ENCODE measurements at regions not wholly inside any gene's neighbourhood (a gene's known extent, or its start where the extent isn't known, plus 50 kb on each side); places are given as distances from the start of the nearest gene placed in this dataset.
"Not testable (repeated sequence)": the region's sequence is repeated elsewhere in the genome, so short reads cannot be mapped to it uniquely, and the experiment has no call there.

GRCh38 chr2:155651851-155652250, 680.7 kb downstream of the NR4A2 start:
- no peak for FAIRE-seq

DNA sequence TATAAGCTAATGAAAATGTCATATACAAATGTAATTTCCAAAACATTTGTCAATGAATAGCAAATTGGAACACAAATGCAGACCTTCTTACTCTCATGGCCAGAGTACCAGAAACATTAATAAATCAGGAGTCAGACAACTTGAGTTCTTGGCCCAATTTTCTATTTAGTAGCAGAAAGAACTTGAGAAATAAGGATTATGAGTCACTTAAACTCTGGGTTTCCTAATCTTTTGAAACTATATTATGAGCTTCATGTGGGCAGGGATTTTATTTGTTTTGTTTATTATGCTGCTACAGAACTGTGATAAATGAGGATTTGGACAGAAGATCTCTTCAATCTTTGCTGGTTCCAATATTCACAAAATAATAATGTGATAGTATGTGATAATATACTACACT, 686.7 kb downstream of the NR4A2 start:
- no peak for FAIRE-seq

DNA sequence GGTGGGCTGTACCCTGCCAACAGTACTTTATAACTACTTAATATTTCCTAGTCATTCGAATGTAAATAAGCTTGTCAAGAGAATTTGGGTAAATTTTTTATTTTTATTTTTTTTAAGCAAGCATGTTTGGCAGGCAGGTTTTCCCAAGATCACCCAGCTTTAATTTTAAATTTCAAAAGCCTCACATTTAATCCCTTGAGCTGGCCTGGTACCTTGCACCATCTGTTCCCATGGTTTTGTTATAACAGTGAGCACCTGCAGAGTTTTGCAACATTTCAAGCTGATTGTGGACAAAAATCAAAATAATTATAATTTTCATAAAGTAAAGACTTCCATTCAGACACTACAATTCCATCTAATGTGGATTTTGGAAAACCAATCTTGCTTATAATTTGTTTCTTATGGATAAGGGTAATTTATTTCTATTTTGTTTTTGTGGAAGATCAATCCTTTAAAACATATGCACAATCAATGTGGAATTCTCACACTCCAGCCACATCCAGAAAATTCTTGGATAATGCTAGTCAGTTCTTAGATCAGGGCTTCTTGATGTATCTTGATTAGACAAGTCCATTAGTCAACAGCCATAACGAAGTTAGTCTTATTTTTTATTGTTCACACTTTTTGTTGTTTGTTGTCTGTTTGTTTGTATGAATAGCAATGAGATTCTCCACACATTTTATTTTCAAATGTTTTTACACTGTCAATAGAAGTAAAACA, 689.3 kb downstream of the NR4A2 start:
- no peak for FAIRE-seq

DNA sequence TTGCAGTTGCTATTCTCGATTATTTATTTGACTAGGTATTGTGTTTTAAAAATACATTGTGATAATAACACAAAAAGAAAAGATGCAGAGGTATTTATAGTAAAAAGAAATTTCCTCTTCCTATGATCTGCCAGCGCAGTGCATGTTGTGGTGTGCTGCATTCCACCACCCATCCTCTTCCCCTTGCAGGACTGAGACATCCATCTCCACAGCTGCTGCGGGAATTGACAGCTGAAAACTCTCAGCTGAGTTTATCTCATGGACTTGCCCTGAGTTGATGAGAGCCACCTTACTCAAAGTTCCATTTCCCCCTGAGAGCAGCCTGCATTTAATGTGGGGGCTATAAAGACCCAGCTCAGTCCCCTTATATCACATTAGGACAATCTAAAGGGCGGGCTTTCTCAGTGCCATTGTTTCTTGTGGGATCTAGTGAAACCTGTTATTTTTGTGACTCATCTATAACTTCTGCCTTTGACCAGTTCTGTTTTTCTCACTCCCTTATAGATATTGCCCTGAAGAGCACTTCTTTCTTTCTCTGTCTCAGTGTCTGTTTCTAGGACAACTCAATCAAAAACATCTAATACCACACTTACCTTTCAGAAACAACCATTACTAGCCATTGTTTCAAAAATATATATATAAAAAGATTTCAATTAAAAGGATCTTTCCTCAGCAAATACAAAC, 698.5 kb downstream of the NR4A2 start:
- FAIRE-seq: no peak

DNA sequence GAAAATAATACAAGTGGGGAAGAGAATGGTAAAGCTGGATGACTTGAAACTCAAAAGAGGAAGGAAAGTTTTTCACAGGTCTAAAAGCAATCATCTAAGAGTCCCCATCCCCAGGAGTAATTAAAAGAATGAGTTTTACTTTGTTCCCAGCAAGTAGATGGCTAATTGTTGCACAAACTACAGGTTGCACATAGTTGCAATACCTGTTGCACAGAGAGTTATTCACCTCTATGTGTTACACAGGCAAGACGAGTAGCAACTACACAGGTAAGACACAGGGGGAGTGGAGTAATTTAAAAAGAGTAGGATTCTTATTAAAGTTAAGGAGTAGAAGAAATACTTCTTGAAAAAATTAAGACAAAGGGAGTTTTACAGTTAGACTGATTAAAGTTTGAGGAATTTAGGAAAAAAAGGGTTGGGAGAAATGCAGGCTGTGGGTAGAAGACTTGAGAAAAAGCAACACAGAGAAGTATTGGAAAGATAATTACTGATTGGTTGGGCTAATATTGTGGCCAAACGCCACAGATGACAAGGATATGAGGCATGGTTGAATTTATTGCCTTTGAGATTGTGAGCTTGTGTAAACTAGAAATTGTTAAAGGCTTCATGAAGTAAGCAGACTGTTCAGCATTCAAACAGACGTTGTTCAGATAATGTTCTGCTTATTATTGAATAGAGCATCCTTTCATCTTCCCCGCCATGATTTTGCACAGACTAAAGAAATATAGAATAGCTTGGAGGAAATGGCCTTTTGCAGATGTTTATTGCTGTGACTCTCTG, 699.3 kb downstream of the NR4A2 start:
- no peak for FAIRE-seq

- no peak for FAIRE-seq
Measured at GRCh38 chr2:155630760-155631159, 701.8 kb downstream of the NR4A2 start.

- FAIRE-seq: no peak
Measured at GRCh38 chr2:155622443-155622842, 710.1 kb downstream of the NR4A2 start.

DNA sequence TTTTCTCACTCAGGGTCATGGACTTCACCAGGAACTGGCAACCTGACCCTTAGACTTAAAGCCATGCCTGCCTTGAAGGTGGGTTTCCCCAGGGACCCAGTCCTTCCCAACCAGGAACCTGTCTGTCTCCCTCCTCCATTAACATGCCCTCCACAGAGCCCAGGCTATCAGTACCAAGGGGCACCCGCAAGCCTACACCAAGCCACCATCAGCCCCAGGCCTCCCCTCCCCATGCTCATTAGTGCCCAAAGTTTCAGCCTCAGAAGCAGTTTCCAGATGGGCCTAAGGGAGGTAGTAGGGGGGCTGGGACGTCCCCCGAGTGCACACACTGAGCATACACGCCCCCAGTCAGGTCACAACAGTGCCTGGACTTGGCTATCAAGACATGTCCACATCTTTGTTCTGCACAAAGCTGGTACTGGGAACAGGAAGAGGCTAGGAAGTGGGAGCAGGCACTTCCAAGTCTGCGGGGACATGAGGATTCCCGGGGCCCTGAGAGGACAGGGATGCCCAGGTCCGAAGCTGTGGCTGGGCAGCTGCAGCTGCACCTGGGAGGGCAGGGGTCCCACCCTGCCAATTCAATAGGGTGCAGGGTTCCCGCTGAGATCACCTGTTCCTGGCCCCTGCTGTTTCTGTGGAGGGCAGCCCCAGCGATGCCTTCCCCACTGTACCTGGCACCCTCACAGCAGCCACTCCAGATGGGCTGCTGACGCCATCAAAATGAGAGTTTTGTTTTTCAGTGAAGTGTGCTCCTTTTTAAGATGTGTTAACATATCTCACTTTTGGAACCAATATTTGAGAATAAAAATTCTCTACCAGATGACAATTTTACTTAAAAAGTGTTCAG, 731.4 kb downstream of the NR4A2 start:
- FAIRE-seq: no peak

DNA sequence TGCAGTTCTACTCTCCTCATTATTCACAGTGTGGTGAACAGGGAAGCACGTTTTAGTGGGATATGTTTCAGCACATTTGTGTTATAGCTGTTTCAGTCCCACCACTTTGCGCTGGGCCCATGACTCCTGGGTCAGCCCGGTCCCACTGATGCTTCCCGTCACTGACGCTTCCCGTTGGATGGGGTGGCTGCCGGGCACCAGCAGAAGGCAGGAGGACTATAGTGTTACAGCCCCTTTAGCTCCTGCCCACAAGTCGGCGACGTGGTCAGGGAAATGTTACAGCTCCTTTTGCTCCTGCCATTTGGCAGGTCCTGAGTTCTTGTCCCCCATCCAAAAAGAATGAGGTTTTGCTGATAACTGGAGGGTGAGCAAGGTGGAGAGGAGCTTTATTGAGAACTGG, 732.2 kb downstream of the NR4A2 start:
- FAIRE-seq: no peak

GRCh38 chr2:155599834-155600233, 732.7 kb downstream of the NR4A2 start:
- no peak for FAIRE-seq

- no peak for FAIRE-seq
Measured at GRCh38 chr2:155583674-155584195, 748.8 kb downstream of the NR4A2 start.

GRCh38 chr2:155574941-155575340, 757.6 kb downstream of the NR4A2 start:
- no peak for FAIRE-seq

DNA sequence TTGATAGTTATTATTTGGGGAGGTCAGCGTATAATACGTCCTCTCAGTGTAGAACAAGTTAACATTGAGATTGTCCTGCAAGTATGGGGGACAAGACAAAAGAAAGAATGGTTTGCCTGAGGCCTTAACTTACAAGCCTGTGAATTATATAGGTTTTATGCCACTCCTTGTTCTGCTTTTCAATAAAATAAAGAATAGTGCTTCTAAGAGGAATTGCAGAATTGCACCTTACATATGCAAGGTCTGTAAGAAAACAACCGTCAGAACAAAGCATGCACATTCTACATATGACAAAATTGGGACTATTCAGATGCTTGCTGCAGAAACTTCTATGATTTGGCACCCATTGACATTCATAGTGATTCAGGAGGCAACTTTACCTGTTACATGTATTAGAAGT, 785.0 kb downstream of the NR4A2 start:
- FAIRE-seq: no peak

DNA sequence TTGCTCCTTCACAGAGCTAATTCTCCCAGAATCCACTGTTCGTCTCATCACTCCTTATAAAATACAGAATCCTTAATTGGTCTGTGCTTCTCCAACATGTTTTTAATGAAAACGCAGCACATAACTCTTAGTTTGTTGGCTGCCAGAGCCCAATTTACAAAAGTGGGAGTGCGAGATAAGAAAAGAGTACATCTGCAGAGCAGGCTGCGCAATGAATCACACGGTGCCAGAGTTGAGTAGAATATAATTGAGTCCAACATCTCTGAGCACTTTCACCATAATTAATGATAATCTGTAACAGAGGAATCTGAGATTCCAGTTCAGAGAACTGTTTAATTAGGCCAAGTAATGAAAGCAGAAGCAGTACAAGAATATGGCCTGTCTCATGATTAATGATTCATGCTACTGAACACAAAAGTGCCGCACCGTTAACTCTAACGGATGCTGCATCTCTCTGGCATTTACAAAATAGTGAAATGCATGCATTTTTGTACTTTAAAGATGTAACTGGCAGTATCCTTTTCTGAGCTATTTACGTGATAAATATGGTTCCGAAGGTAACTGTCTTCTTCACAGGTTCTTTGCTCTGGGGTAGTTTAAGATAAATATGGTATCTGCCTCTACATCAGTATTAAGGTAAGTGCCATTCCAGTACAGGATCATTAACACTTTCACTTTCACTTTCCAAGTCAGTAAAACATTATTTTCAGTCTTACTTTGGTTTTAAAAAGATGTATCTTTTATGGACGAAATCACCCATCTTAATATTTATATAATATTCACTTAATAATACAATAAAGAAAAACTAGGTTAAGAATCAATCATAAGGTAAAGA, 785.6 kb downstream of the NR4A2 start:
- no peak for FAIRE-seq

DNA sequence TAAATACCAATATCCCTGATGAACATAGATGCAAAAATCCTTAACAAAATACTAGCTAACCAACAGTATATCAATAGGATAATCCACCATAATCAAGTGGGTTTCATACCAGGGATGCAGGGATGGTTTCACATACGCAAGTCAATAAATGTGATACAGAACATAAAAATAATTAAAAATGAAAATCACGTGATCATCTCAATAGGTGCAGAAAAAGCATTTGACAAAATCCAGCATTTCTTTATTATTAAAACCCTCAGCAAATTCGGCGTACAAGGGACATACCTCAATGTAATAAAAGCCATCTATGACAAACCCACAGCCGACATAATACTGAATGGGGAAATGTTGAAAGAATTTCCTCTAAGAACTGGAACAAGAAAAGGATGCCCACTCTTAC, 793.5 kb downstream of the NR4A2 start:
- FAIRE-seq: not testable (repeated sequence)

DNA sequence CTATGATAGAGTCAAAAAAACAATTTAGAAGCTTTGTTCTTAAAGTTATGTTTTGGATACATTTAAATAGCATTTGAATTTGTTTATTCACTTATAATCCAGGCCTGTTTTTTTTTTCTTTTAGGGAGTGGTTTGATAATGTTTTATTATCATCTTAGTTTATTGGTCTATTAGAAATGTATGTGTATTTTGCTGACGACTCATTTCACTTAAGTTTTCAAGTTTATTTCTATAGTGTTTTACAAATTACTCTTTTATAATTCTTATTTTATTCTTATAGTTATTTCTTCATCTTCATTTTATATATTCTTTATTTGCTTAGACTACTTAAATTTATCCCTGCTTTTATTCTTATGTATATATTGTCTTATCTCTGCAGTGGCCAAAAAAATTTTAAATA, 804.5 kb downstream of the NR4A2 start:
- peak; percentile 55 for FAIRE-seq

DNA sequence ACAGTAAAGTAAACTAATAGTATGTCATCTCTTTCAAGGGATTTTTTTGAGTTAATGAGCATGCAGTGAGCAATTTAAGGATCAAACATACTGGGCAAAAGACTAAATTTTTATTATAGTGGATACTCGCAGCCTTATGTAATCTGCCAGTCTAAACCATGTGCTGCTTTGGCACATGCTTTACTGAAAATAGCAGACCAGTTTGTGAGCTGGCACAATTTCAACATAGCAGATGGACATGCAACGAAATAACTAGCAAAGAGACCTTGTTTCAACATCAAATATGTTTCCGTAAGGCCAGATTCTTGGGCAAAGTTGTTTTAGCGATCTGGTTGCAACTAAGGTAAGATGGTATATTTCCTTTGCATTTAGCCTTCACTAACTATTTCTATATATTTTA, 807.3 kb downstream of the NR4A2 start:
- no peak for FAIRE-seq

DNA sequence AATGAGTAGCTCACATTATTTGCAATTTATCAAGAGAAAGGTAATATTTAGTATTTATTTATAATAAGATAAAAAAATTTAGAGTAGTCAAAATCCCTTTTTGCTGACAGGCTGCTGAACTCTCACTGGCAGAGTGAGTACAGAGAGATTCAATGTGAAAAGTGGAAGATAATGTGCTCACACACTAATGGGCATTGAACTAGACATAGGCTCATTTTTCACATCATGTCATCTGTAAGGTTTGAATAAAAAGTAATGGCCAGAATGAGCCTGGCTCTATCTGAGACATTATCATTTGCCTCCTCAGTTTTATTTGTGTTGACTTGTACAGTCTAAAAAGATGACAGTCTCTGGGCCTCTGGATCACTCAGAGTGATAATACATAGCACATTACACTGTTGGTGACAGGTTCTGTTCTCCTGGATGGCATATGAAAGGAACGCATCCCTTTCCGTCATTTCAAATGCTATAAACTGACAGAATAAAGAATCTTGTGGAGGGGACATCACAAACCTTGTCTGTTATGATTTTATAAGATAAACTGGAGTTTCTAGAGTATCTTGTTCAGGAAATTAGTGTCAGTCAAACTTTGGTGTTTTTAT, 812.9 kb downstream of the NR4A2 start:
- FAIRE-seq: no peak

GRCh38 chr2:155518094-155518493, 814.4 kb downstream of the NR4A2 start:
- FAIRE-seq: no peak

GRCh38 chr2:155517362-155517761, 815.2 kb downstream of the NR4A2 start:
- FAIRE-seq: no peak

GRCh38 chr2:155513248-155513647, 814.8 kb downstream of the KCNJ3 start:
- FAIRE-seq: no peak
